ENCODE measurements at regions not wholly inside any gene's neighbourhood (a gene's known extent, or its start where the extent isn't known, plus 50 kb on each side); places are given as distances from the start of the nearest gene placed in this dataset.

GRCh38 chr19:31497709-31498108, 148.5 kb upstream of the TSHZ3 start:
- TF ChIP-seq JUND (IDR thresholded peaks at IDR 0.05; ENCODE audit: low read depth), result no peak

GRCh38 chr19:31498781-31499180, 149.5 kb upstream of the TSHZ3 start:
- no peak for DNase-seq (ENCODE audit: low read depth in 1 of 2, low spot score in 1 of 2)
- no peak for TF ChIP-seq JUND (IDR thresholded peaks at IDR 0.05; ENCODE audit: low read depth)
- in situ Hi-C loops (cut with HindIII; ENCODE audit: low pct_unique_long_range_greater_than_20kb, low sequenced_read_pairs), result no loop called here

More at GRCh38 chr19:31497709-31498108, 148.5 kb upstream of the TSHZ3 start:
- in situ Hi-C loops (cut with HindIII; ENCODE audit: low pct_unique_long_range_greater_than_20kb, low sequenced_read_pairs), result no loop called here
- DNase-seq (ENCODE audit: low read depth in 1 of 2, low spot score in 1 of 2), result no peak

- in situ Hi-C loops (cut with HindIII; ENCODE audit: low pct_unique_long_range_greater_than_20kb, low sequenced_read_pairs), result no loop called here
- TF ChIP-seq JUND (IDR thresholded peaks at IDR 0.05; ENCODE audit: low read depth), result no peak
- DNase-seq (ENCODE audit: low read depth in 1 of 2, low spot score in 1 of 2), result no peak
Measured at GRCh38 chr19:31499281-31500196, 150.3 kb upstream of the TSHZ3 start.

GRCh38 chr19:31500197-31500830, 151.1 kb upstream of the TSHZ3 start:
- DNase-seq (ENCODE audit: low read depth in 1 of 2, low spot score in 1 of 2), result no peak
- no peak for TF ChIP-seq JUND (IDR thresholded peaks at IDR 0.05; ENCODE audit: low read depth)
- in situ Hi-C loops (cut with HindIII; ENCODE audit: low pct_unique_long_range_greater_than_20kb, low sequenced_read_pairs), result no loop called here

GRCh38 chr19:31500946-31501345, 151.7 kb upstream of the TSHZ3 start:
- in situ Hi-C loops (cut with HindIII; ENCODE audit: low pct_unique_long_range_greater_than_20kb, low sequenced_read_pairs), result no loop called here
- no peak for TF ChIP-seq JUND (IDR thresholded peaks at IDR 0.05; ENCODE audit: low read depth)
- no peak for DNase-seq (ENCODE audit: low read depth in 1 of 2, low spot score in 1 of 2)

GRCh38 chr19:31501427-31502195, 152.4 kb upstream of the TSHZ3 start:
- in situ Hi-C loops (cut with HindIII; ENCODE audit: low pct_unique_long_range_greater_than_20kb, low sequenced_read_pairs), result no loop called here
- TF ChIP-seq JUND (IDR thresholded peaks at IDR 0.05; ENCODE audit: low read depth), result no peak
- DNase-seq (ENCODE audit: low read depth in 1 of 2, low spot score in 1 of 2), result no peak

GRCh38 chr19:31502536-31503170, 153.4 kb upstream of the TSHZ3 start:
- no peak for DNase-seq (ENCODE audit: low read depth in 1 of 2, low spot score in 1 of 2)
- no peak for TF ChIP-seq JUND (IDR thresholded peaks at IDR 0.05; ENCODE audit: low read depth)
- in situ Hi-C loops (cut with HindIII; ENCODE audit: low pct_unique_long_range_greater_than_20kb, low sequenced_read_pairs), result no loop called here

- no peak for TF ChIP-seq JUND (IDR thresholded peaks at IDR 0.05; ENCODE audit: low read depth)
- DNase-seq (ENCODE audit: low read depth in 1 of 2, low spot score in 1 of 2), result no peak
- in situ Hi-C loops (cut with HindIII; ENCODE audit: low pct_unique_long_range_greater_than_20kb, low sequenced_read_pairs), result no loop called here
Measured at GRCh38 chr19:31503211-31503610, 154.0 kb upstream of the TSHZ3 start.

- no peak for TF ChIP-seq JUND (IDR thresholded peaks at IDR 0.05; ENCODE audit: low read depth)
- no peak for DNase-seq (ENCODE audit: low read depth in 1 of 2, low spot score in 1 of 2)
- in situ Hi-C loops (cut with HindIII; ENCODE audit: low pct_unique_long_range_greater_than_20kb, low sequenced_read_pairs), result no loop called here
Measured at GRCh38 chr19:31504221-31504620, 155.0 kb upstream of the TSHZ3 start.

- no peak for TF ChIP-seq JUND (IDR thresholded peaks at IDR 0.05; ENCODE audit: low read depth)
- DNase-seq (ENCODE audit: low read depth in 1 of 2, low spot score in 1 of 2), result no peak
- in situ Hi-C loops (cut with HindIII; ENCODE audit: low pct_unique_long_range_greater_than_20kb, low sequenced_read_pairs), result no loop called here
Measured at GRCh38 chr19:31505596-31505910, 156.3 kb upstream of the TSHZ3 start.

- in situ Hi-C loops (cut with HindIII; ENCODE audit: low pct_unique_long_range_greater_than_20kb, low sequenced_read_pairs), result no loop called here
- no peak for TF ChIP-seq JUND (IDR thresholded peaks at IDR 0.05; ENCODE audit: low read depth)
- no peak for DNase-seq (ENCODE audit: low read depth in 1 of 2, low spot score in 1 of 2)
Measured at GRCh38 chr19:31506102-31506501, 156.9 kb upstream of the TSHZ3 start.

GRCh38 chr19:31510635-31511034, 161.4 kb upstream of the TSHZ3 start:
- no peak for TF ChIP-seq JUND (IDR thresholded peaks at IDR 0.05; ENCODE audit: low read depth)
- no peak for DNase-seq (ENCODE audit: low read depth in 1 of 2, low spot score in 1 of 2)
- in situ Hi-C loops (cut with HindIII; ENCODE audit: low pct_unique_long_range_greater_than_20kb, low sequenced_read_pairs), result no loop called here

Data from T47D (cell line).